Ascending aorta (tissue), 2 donors: ENCODE measurements at regions not wholly inside any gene's neighbourhood (a gene's known extent, or its start where the extent isn't known, plus 50 kb on each side); places are given as distances from the start of the nearest gene placed in this dataset.

ENCODE experiments used
- DNase-seq, 2 donors: peaks; one replicate each; pipeline ENCODE4 v3.0.0-alpha.2; 2019; ENCODE audit warnings: low spot score in 2 of 2
- H3K27ac ChIP-seq, 2 donors: fragments of 200-600 bp; sonication (generic); one replicate each; pipeline ENCODE4 v1.5.1; 2016 to 2017; ENCODE audit warnings: mild to moderate bottlenecking in 1 of 2
- H3K27me3 ChIP-seq: fragments of 200-600 bp; sonication (generic); one replicate; pipeline ENCODE4 v1.5.1; 2017
- H3K36me3 ChIP-seq, 2 donors: fragments of 200-600 bp; sonication (generic); one replicate each; pipeline ENCODE4 v1.5.1; 2016
- H3K4me1 ChIP-seq, 2 donors: fragments of 200-600 bp; sonication (generic); one replicate each; pipeline ENCODE4 v1.5.1; 2016 to 2017; ENCODE audit warnings: mild to moderate bottlenecking in 1 of 2
- H3K4me3 ChIP-seq, 2 donors: fragments of 200-600 bp; sonication (generic); one replicate each; pipeline ENCODE4 v1.5.1; 2016 to 2017; ENCODE audit warnings: mild to moderate bottlenecking in 1 of 2
- H3K9me3 ChIP-seq, 2 donors: fragments of 200-600 bp; sonication (generic); one replicate each; pipeline ENCODE4 v1.5.1; 2016
- CTCF ChIP-seq, 3 experiments: fragments of 200-600 bp in 2 of 3; fragments of 450-650 bp in 1 of 3; sonication (generic) in 2 of 3; IDR thresholded peaks; one replicate each; pipeline ENCODE4 v1.5.1; 2016 to 2019; ENCODE audit warnings: antibody characterized with exemption in 3 of 3, mild to moderate bottlenecking in 1 of 3, moderate library complexity in 1 of 3
- intact Hi-C: fragments of 100-400 bp; cut with DNase I; formaldehyde crosslinking; loops from one replicate; pipeline ENCODE4 v1.15.1; 2023

- Histone ChIP-seq H3K4me1 (peaks cover 0 to 20% of the 10 kb centered on the region in 2 donors), H3K27me3 (no peaks in the 10 kb centered on the region), H3K9me3 (no peaks in the 10 kb centered on the region), H3K27ac (peak overlapping the region; percentile 68 to 69), H3K4me3 (no peak overlapping the region), H3K36me3 (no peaks in the 10 kb centered on the region)
- DNase-seq: no peak
- intact Hi-C loops: loop anchor here (2.0 to 10.0 kb wide), 2 partner anchors 166 to 534 kb away; partner anchors contain the start of gene CITED2
- TF ChIP-seq CTCF (IDR thresholded peaks at IDR 0.05): no peak
Observed at GRCh38 chr6:139540894-139541293, 166.4 kb upstream of the CITED2 start.

- H3K4me1 ChIP-seq: peaks cover 0 to 14% of the 10 kb centered on the region in 2 donors
- H3K36me3 ChIP-seq: no peaks in the 10 kb centered on the region
- no peak for TF ChIP-seq CTCF (IDR thresholded peaks at IDR 0.05)
- H3K9me3 ChIP-seq: no peaks in the 10 kb centered on the region
- peak overlapping the region; percentile 68 to 69 for H3K27ac ChIP-seq
- intact Hi-C loops: loop anchor here (2.0 to 10.0 kb wide), 2 partner anchors 165 to 535 kb away; partner anchors contain the start of gene CITED2
- no peaks in the 10 kb centered on the region for H3K27me3 ChIP-seq
- H3K4me3 ChIP-seq: no peak overlapping the region
- peak in 1 of 2 donors; percentile 69 for DNase-seq
Observed at GRCh38 chr6:139540276-139540675, 165.8 kb upstream of the CITED2 start.

- no peak overlapping the region for H3K4me3 ChIP-seq
- intact Hi-C loops: loop anchor here (2.0 to 10.0 kb wide), 4 partner anchors 67 to 535 kb away; partner anchors contain the start of gene CITED2
- H3K27ac ChIP-seq: peak overlapping the region; percentile 68 to 69
- no peaks in the 10 kb centered on the region for H3K36me3 ChIP-seq
- peaks cover 0 to 12% of the 10 kb centered on the region in 2 donors for H3K4me1 ChIP-seq
- H3K27me3 ChIP-seq: no peaks in the 10 kb centered on the region
- DNase-seq: peak; percentile 24 to 91
- TF ChIP-seq CTCF (IDR thresholded peaks at IDR 0.05): no peak
- no peaks in the 10 kb centered on the region for H3K9me3 ChIP-seq
Observed at GRCh38 chr6:139539852-139540251, 165.4 kb upstream of the CITED2 start.

GRCh38 chr6:139538366-139538765, 163.9 kb upstream of the CITED2 start:
- Histone ChIP-seq H3K27me3 (no peaks in the 10 kb centered on the region), H3K4me1 (peaks cover 9 to 24% of the 10 kb centered on the region in 2 donors), H3K36me3 (no peaks in the 10 kb centered on the region), H3K27ac (no peak overlapping the region), H3K9me3 (no peaks in the 10 kb centered on the region), H3K4me3 (no peak overlapping the region)
- intact Hi-C loops: loop anchor here (5.0 to 10.0 kb wide), 2 partner anchors 69 to 226 kb away; no protein-coding TSS in a partner anchor
- TF ChIP-seq CTCF (IDR thresholded peaks at IDR 0.05): no peak
- DNase-seq: no peak

- intact Hi-C loops: loop anchor here (5.0 to 10.0 kb wide), 2 partner anchors 70 to 228 kb away; no protein-coding TSS in a partner anchor
- no peak for TF ChIP-seq CTCF (IDR thresholded peaks at IDR 0.05)
- H3K36me3 ChIP-seq: no peaks in the 10 kb centered on the region
- no peaks in the 10 kb centered on the region for H3K9me3 ChIP-seq
- no peaks in the 10 kb centered on the region for H3K27me3 ChIP-seq
- H3K4me1 ChIP-seq: peaks cover 9 to 31% of the 10 kb centered on the region in 2 donors
- no peak overlapping the region for H3K4me3 ChIP-seq
- DNase-seq: no peak
- H3K27ac ChIP-seq: no peak overlapping the region
Observed at GRCh38 chr6:139536751-139537617, 162.5 kb upstream of the CITED2 start.
